SIG-M5 (cell line): ENCODE measurements at regions not wholly inside any gene's neighbourhood (a gene's known extent, or its start where the extent isn't known, plus 50 kb on each side); places are given as distances from the start of the nearest gene placed in this dataset.

ENCODE experiments used
- DNase-seq: peaks from one replicate; lab custom pipeline; 2025; lab: John Stamatoyannopoulos, UW

GRCh38 chr18:70662588-70662987 is 373.7 kb downstream of the SOCS6 start:
- DNase-seq, result no peak

- DNase-seq, result no peak
These were observed 370.4 kb downstream of the SOCS6 start for GRCh38 chr18:70659036-70659925.

- no peak for DNase-seq
These were observed 364.8 kb downstream of the SOCS6 start for GRCh38 chr18:70653671-70654070.

GRCh38 chr18:70650878-70651277 is 362.0 kb downstream of the SOCS6 start:
- no peak for DNase-seq

GRCh38 chr18:70649683-70650082 is 360.8 kb downstream of the SOCS6 start:
- DNase-seq, result no peak

GRCh38 chr18:70645971-70646370 is 357.1 kb downstream of the SOCS6 start:
- DNase-seq, result no peak

GRCh38 chr18:70643812-70644211 is 355.0 kb downstream of the SOCS6 start:
- no peak for DNase-seq

GRCh38 chr18:70641156-70641775 is 352.4 kb downstream of the SOCS6 start:
- no peak for DNase-seq

- no peak for DNase-seq
These were observed 351.6 kb downstream of the SOCS6 start for GRCh38 chr18:70640336-70640887.

GRCh38 chr18:70636991-70637390 is 348.1 kb downstream of the SOCS6 start:
- no peak for DNase-seq

GRCh38 chr18:70634576-70635147 is 345.8 kb downstream of the SOCS6 start:
- DNase-seq, result no peak

- no peak for DNase-seq
These were observed 338.4 kb downstream of the SOCS6 start for GRCh38 chr18:70627182-70627802.

- DNase-seq, result no peak
These were observed 334.0 kb downstream of the SOCS6 start for GRCh38 chr18:70622622-70623419.

- DNase-seq, result no peak
These were observed 332.9 kb downstream of the SOCS6 start for GRCh38 chr18:70621710-70622109.

GRCh38 chr18:70620837-70621612 is 332.2 kb downstream of the SOCS6 start:
- no peak for DNase-seq

- DNase-seq, result no peak
These were observed 328.3 kb downstream of the SOCS6 start for GRCh38 chr18:70617020-70617763.

- no peak for DNase-seq
These were observed 311.5 kb downstream of the SOCS6 start for GRCh38 chr18:70600225-70600925.

- no peak for DNase-seq
These were observed 309.6 kb downstream of the SOCS6 start for GRCh38 chr18:70598406-70598805.

GRCh38 chr18:70582981-70583380 is 294.1 kb downstream of the SOCS6 start:
- DNase-seq, result no peak
